HUES64 (cell line): ENCODE measurements at regions not wholly inside any gene's neighbourhood (a gene's known extent, or its start where the extent isn't known, plus 50 kb on each side); places are given as distances from the start of the nearest gene placed in this dataset.

Experiments used
- H3K27ac ChIP-seq: 2 replicates; pipeline ENCODE4 v1.7.0; 2013; ENCODE audit warnings: low read depth, low read length, inconsistent platforms
- H3K27me3 ChIP-seq: 2 replicates; pipeline ENCODE4 v1.6.1; 2013; ENCODE audit warnings: mild to moderate bottlenecking, low read length; ENCODE audit not compliant: insufficient read depth
- H3K36me3 ChIP-seq: 2 replicates; pipeline ENCODE4 v1.6.1; 2013; ENCODE audit warnings: mild to moderate bottlenecking, low read length; ENCODE audit not compliant: insufficient read depth
- H3K4me1 ChIP-seq: 2 replicates; pipeline ENCODE4 v1.6.1; 2013; ENCODE audit warnings: mild to moderate bottlenecking, low read length, moderate library complexity; ENCODE audit not compliant: insufficient read depth
- H3K4me3 ChIP-seq: 2 replicates; pipeline ENCODE4 v1.5.1; 2013; ENCODE audit warnings: mild to moderate bottlenecking, low read length, moderate library complexity
- H3K9ac ChIP-seq: 2 replicates; pipeline ENCODE4 v1.6.1; 2013; ENCODE audit warnings: mild to moderate bottlenecking, low read depth, low read length
- H3K9me3 ChIP-seq: 2 replicates; pipeline ENCODE4 v1.6.1; 2013; ENCODE audit warnings: low read depth, low read length; ENCODE audit not compliant: insufficient read depth
- WGBS: fragments of 150-250, 120-280 bp; methylation state at CpG from one replicate; pipeline ENCODE4 v1.1.7; 2013; ENCODE audit warnings: missing lambda C conversion rate; 5-methylcytosine and 5-hydroxymethylcytosine counted together

DNA sequence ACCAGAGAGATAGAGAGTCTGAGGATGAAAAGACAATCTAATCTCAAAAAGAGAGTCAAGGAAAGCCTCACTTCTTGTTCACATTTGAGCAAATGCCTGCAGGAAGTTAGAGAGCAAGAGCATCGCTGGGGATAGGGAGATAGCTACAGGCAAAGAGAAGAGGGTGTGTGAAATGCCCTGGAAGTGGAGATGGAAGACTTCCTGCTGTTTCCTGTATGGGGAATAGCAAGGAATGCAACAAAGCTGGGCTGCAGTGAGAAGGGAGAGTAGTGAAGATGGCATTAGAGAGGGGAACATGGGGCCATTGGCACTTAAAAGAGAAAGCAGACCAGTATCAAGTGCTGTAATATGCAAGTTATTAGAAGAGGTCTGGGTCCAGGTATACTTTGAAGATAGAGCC lies 488.6 kb downstream of the METTL4 start:
- Histone ChIP-seq H3K27ac (no peak overlapping the region), H3K27me3 (no peaks in the 10 kb centered on the region), H3K4me1 (no peaks in the 10 kb centered on the region), H3K9ac (no peak overlapping the region), H3K36me3 (no peaks in the 10 kb centered on the region), H3K9me3 (no peaks in the 10 kb centered on the region), H3K4me3 (no peak overlapping the region)
- 72% methylated on average over 1 of the region's 1 CpG for WGBS

DNA sequence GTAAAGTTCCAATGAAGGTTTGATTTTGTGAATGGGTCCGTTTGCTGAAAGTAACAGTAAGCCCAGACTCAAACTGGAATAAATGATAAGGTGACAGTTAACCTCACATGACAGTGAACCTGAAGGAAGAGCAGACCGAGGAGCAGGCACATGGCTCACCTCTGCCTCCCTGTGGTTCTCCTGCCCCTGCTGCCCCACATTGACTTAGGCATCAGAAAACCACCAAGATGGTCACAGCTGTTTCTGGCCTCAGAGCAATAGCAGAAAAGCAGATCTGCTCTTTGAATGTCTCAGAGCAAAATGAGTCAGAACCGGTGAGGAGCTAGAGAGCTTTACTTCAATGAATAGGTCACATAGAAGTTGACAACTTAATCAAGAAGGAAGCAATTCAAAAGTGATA lies 487.6 kb downstream of the METTL4 start:
- Histone ChIP-seq H3K9me3 (no peaks in the 10 kb centered on the region), H3K9ac (no peak overlapping the region), H3K4me3 (no peak overlapping the region), H3K4me1 (no peaks in the 10 kb centered on the region), H3K27me3 (no peaks in the 10 kb centered on the region), H3K27ac (no peak overlapping the region), H3K36me3 (no peaks in the 10 kb centered on the region)
- 39% methylated on average over 3 of the region's 3 CpGs for WGBS

DNA sequence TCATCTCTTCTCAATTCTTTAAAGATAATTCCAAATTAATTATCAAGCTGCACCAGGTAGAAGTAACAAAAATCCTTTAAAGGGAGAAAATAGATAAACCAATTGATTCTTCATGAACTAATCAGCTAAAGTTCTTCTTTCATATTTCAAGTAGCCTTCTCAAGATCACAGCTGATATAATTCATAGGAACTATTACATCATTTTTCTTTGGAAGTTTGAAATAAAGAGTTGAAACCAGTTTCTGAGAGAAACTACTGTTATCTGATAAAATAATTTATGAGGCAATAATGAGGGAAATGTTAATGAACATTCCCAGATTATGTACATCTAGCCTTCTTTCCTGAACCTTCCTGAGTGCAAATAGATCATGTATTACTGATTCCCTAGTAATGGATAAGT lies 484.9 kb downstream of the METTL4 start:
- Histone ChIP-seq H3K4me1 (peaks cover 2% of the 10 kb centered on the region; the same call in 1 of the 2 replicates), H3K9ac (no peak overlapping the region), H3K9me3 (no peaks in the 10 kb centered on the region), H3K27ac (no peak overlapping the region), H3K4me3 (no peak overlapping the region), H3K27me3 (no peaks in the 10 kb centered on the region), H3K36me3 (no peaks in the 10 kb centered on the region)

DNA sequence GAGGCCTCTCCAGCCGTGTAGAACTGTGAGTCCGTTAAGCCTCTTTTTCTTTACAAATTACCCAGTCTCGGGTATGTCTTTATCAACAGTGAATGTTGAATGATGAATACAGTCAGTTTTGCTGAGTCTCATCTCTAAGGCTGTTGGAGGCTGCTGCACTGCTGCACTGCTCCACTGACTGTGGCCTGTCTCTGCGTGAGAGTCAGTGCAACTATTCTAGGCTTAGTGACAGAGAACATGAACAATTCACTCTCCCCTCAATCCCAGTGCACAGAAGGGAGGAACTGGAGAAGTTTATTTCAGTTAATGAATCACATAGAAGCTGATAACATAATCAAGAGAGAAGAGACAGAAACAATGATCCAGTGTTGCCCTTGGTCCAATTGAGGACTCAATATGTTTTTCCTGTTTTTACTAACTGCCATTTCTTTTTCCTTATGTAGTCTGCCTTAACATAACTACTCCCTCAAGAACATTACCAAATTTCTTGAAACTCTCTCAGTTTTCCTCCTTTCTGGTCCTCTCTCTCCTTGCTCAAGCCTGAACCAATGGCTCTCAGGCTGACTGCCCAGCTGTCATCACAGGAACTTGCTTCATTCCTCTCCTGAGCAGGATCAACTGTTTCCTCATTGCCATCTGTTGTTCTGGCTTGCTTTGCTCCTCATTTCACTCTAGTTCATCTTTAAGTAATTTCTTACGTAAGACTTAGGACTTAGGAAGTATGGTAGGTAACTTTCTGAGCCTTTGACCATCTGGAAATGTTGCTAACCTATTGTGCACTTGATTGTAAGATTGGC lies 483.2 kb downstream of the METTL4 start:
- 90% methylated on average over 5 of the region's 5 CpGs for WGBS
- Histone ChIP-seq H3K9ac (no peak overlapping the region), H3K27me3 (no peaks in the 10 kb centered on the region), H3K4me3 (no peak overlapping the region), H3K4me1 (peaks cover 6% of the 10 kb centered on the region), H3K27ac (no peak overlapping the region), H3K36me3 (no peaks in the 10 kb centered on the region), H3K9me3 (no peaks in the 10 kb centered on the region)

DNA sequence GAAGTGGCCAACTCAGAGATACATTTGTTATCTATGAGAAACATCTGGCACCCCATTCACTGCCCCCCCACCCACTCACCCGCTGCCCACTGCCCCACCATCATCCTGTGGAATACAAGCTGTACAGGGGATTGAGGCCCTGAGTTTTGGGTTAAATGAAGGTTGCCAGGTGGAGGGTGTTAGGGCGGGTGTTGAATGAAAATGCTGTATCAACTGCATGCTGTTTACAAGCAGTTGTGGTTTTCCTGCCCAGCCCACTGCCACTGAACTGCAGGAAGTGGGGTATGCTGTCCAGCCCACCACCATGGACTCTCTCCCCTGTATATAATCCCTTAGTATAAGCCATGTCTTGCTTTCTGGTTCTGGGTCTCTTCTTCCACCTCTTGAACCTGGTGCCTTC lies 481.9 kb downstream of the METTL4 start:
- Histone ChIP-seq H3K4me1 (peaks cover 6% of the 10 kb centered on the region), H3K9ac (no peak overlapping the region)
- WGBS, result 41% methylated on average over 1 of the region's 2 CpGs

DNA sequence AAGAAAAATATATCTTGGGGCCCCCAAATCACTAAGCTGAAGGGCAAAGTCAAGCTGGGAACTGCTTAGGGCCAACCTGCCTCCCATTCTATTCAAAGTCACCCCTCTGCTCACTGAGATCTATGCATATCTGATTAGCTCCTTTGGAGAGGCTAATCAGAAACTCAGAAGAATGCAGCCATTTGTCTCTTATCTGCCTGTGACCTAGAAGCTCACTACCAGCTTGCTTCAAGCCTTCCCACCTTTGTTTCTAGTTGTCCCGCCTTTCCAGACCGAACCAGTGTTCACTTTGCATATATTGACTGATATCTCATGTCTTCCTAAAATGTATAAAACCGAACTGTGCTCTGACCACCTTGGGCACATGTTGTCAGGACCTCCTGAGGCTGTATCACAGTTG lies 479.4 kb downstream of the METTL4 start:
- Histone ChIP-seq H3K4me1 (peaks cover 10% of the 10 kb centered on the region), H3K9me3 (no peaks in the 10 kb centered on the region), H3K9ac (no peak overlapping the region), H3K27ac (peak overlapping the region; percentile 33; the same call in 1 of the 2 replicates), H3K27me3 (no peaks in the 10 kb centered on the region), H3K36me3 (no peaks in the 10 kb centered on the region), H3K4me3 (no peak overlapping the region)
- 57% methylated on average over 3 of the region's 3 CpGs for WGBS

More for the DNA sequence above, 481.9 kb downstream of the METTL4 start:
- no peaks in the 10 kb centered on the region for H3K27me3 ChIP-seq
- no peak overlapping the region for H3K4me3 ChIP-seq
- H3K9me3 ChIP-seq, result no peaks in the 10 kb centered on the region
- H3K27ac ChIP-seq, result no peak overlapping the region
- H3K36me3 ChIP-seq, result no peaks in the 10 kb centered on the region

DNA sequence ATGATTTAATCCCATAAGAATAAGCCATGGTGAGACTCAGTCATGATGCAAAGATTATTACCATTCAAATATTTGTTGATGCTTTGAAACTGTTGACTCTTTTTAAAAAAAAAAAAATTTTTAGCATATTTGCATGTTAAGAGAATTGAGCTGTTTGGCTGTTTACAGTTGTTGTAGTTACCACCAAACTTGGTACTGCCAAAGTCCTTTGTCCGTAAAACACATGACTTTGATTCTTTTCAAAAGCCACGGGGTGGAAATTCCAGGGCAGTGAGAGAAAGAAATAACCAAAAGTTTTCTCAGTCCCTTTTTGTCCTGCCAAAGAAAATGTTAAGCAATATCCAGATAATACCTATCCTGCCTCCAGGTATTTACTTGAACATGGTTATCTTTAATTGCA lies 474.8 kb downstream of the METTL4 start:
- Histone ChIP-seq H3K4me1 (peaks cover 7% of the 10 kb centered on the region), H3K27ac (peak overlapping the region; percentile 58), H3K4me3 (no peak overlapping the region), H3K9me3 (no peaks in the 10 kb centered on the region), H3K36me3 (no peaks in the 10 kb centered on the region), H3K27me3 (no peaks in the 10 kb centered on the region), H3K9ac (no peak overlapping the region)
- 87% methylated on average over 2 of the region's 2 CpGs for WGBS

DNA sequence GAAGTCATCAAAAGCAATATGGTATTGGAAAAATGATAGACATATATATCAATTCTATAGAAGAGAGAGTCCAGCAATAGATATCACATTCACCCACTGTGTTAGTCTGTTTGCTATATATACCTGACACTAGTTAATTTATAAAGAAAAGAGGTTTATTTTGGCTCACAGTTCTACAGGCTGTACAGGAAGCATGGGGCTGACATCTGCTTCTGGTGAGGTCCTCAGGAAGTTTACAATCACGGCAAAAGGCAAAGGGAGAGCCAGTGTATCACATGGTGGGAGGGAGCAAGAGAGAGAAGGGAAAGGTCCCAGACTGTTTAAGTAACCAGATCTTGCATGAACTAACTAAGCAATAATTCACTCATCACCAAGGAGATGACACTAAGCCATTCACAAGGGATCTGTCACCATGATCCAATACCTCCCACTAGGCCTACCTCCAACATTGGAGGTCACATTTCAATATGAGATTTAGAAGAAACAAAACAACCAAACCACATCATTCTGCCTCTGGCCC lies 470.6 kb downstream of the METTL4 start:
- H3K4me1 ChIP-seq, result peaks cover 4% of the 10 kb centered on the region; the same call in 1 of the 2 replicates
- no peaks in the 10 kb centered on the region for H3K9me3 ChIP-seq
- no peak overlapping the region for H3K4me3 ChIP-seq
- no peak overlapping the region for H3K27ac ChIP-seq
- no peaks in the 10 kb centered on the region for H3K27me3 ChIP-seq
- WGBS, result 98% methylated on average over 1 of the region's 1 CpG
- H3K9ac ChIP-seq, result no peak overlapping the region
- no peaks in the 10 kb centered on the region for H3K36me3 ChIP-seq

DNA sequence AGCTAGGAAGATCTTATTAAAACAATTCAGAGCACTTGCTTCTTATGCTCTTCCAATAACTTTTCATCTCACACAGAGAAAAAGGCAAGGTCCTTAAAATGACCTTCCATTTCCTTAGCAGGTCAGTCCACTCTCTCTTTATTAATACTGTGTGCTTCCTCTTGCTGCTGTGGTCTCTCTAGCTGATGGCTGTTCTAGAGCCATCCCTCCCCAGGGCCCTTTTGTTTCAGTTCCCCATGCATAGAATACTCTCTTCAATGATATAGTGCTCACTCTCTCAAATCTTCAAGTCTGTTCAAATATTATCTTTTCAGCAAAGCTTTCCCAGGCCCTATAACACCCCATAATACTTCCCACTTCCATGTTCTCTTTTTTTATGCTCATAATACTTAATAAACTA lies 469.3 kb downstream of the METTL4 start:
- H3K4me3 ChIP-seq, result no peak overlapping the region
- H3K9ac ChIP-seq, result no peak overlapping the region
- no peak overlapping the region for H3K27ac ChIP-seq
- no peaks in the 10 kb centered on the region for H3K27me3 ChIP-seq
- no peaks in the 10 kb centered on the region for H3K4me1 ChIP-seq
- no peaks in the 10 kb centered on the region for H3K36me3 ChIP-seq
- no peaks in the 10 kb centered on the region for H3K9me3 ChIP-seq

DNA sequence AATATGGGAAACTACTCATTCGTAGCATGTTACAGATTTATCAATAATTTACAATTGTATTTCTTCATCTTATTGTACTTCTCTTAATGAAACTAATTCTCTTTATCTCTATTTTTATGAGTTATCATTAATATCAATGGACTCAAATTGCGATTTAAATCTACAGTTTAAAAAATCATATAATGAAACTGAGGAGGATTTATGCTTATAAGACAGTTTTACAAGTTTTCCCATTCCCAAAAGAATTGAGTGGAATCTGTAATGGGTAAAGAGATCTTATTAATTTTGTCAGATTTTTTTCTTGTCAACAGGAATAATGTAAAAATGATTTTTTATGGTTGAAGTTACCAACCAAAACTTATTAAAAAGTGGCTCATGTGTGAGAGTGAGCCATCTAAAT lies 468.0 kb downstream of the METTL4 start:
- Histone ChIP-seq H3K36me3 (no peaks in the 10 kb centered on the region), H3K4me1 (no peaks in the 10 kb centered on the region), H3K27ac (no peak overlapping the region), H3K9ac (no peak overlapping the region), H3K9me3 (no peaks in the 10 kb centered on the region), H3K27me3 (no peaks in the 10 kb centered on the region), H3K4me3 (no peak overlapping the region)
- WGBS, result no CpG with 5 or more reads among the region's 2 CpGs

DNA sequence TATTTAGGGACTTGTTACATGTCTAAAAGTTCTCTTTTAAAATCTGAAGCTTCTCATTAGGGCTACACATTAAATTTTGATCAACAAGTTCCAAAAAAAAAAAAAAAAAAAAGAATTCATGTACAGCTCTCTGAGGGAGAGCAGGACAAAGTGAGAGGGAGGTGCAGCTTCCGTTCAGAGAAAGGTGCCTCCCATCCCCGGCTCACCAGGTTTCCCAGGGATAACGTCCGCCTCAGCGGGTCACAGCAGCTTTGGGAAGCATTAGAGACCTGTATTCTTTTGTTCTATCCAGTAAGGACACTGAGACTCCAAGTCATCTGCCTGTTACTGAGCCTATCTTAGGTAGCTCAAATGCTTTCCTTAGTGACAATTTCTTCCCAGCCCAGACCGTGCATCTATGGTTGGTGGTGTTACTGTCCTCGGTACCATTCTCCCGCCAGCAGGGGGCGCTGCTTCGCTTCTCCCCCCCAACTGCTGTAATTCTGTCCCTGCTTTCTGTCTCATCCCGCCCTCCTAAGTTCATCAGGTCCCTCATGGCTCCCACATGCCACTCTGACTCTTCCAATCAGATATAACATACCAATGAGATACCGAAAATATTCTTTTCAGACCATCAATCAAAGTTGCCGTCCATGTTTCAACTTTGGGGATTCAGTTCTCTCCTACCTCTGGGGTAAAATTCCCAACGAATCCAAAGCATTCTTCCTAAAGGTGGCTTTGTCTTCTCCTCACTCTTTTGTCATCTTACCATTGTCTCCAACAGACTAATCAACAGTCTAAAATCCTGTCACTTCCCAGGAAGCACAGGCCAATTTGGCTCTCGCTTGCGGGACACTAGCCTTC lies 466.5 kb downstream of the METTL4 start:
- Histone ChIP-seq H3K27ac (no peak overlapping the region), H3K9ac (no peak overlapping the region), H3K9me3 (no peaks in the 10 kb centered on the region), H3K36me3 (no peaks in the 10 kb centered on the region), H3K4me1 (no peaks in the 10 kb centered on the region), H3K27me3 (no peaks in the 10 kb centered on the region), H3K4me3 (no peak overlapping the region)
- 44% methylated on average over 16 of the region's 16 CpGs for WGBS
